ENCODE measurements at regions not wholly inside any gene's neighbourhood (a gene's known extent, or its start where the extent isn't known, plus 50 kb on each side); places are given as distances from the start of the nearest gene placed in this dataset.

GRCh38 chr2:215716956-215717355 lies 281.1 kb upstream of the FN1 start:
- TF ChIP-seq CTCF (IDR thresholded peaks at IDR 0.05) (no peak), EZH2 (IDR thresholded peaks at IDR 0.05; ENCODE audit: borderline replicate concordance, insufficient read depth, low read depth, low read length, poor library complexity, severe bottlenecking) (no peak)
